ENCODE measurements at regions not wholly inside any gene's neighbourhood (a gene's known extent, or its start where the extent isn't known, plus 50 kb on each side); places are given as distances from the start of the nearest gene placed in this dataset.

DNA sequence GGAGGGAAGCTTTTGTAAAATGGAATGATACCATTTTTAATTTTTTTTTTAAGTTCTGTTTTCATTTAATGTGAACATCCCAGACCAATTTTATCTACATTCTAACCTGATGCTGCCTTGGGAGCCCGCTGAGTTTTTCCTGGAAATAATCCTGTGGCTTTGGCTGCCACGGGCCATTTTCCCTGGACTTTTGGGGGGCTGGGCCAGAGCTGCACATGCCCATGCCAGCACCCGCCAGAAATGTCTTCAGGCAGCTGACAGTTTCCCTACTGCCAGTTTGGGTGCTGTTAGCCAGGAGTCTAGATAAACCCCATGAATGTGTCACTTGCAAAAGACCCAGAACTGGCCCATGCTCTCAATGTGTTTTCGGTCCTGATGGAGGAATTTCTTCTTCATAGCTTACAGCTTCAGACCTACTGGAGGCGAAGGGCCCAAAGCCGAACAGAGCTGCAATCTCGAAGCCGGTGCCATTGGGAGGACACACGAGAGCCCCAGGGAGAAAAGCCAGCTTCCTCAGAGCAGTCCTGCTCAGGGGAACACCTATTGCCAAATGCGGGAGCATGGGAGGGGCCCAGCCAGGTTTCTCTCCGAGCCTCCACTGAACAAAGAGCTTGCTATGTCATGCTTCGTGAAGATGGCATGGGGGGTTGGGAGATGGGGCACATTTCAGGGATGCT is 444.2 kb upstream of the MKI67 start (continued):
- TF ChIP-seq, protein P1, sequence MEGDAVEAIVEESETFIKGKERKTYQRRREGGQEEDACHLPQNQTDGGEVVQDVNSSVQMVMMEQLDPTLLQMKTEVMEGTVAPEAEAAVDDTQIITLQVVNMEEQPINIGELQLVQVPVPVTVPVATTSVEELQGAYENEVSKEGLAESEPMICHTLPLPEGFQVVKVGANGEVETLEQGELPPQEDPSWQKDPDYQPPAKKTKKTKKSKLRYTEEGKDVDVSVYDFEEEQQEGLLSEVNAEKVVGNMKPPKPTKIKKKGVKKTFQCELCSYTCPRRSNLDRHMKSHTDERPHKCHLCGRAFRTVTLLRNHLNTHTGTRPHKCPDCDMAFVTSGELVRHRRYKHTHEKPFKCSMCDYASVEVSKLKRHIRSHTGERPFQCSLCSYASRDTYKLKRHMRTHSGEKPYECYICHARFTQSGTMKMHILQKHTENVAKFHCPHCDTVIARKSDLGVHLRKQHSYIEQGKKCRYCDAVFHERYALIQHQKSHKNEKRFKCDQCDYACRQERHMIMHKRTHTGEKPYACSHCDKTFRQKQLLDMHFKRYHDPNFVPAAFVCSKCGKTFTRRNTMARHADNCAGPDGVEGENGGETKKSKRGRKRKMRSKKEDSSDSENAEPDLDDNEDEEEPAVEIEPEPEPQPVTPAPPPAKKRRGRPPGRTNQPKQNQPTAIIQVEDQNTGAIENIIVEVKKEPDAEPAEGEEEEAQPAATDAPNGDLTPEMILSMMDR (IDR thresholded peaks at IDR 0.05 in 2 of 3, conservative IDR thresholded peaks at IDR 0.05 in 1 of 3; ENCODE audit: borderline replicate concordance in 1 of 3, insufficient read depth in 1 of 3, low read depth in 2 of 3, low read length in 2 of 3): no peak
- no peak for TF ChIP-seq YY1 (IDR thresholded peaks at IDR 0.05; ENCODE audit: extremely low read depth, insufficient replicate concordance, low read depth, low read length)
- no peak for TF ChIP-seq JUND (IDR thresholded peaks at IDR 0.05)

DNA sequence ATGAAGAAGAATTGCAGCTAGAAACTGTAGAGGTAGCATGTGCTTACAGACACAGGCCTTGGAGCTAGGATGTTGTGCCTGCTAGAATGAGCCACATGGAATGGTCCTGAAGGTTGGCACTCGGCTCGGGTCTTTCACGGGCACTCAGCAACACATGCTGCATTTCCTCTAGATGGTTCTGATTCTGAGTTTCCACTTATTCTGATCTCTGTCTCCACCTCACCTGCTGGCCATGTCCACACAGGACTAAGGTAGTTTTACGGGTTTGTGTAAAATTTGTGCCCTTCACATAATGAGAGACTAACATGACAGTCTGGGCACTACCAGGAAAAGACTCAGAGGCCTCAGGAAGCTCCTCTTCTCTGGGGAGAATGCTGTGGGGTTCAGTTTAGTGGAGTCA is 444.8 kb upstream of the MKI67 start:
- Histone ChIP-seq H4K20me1 (ENCODE audit: insufficient read depth) (no peaks in the 10 kb centered on the region), H3K4me2 (ENCODE audit: low read length) (no peak overlapping the region), H3K9ac (ENCODE audit: low read length) (no peak overlapping the region), H2AFZ (ENCODE audit: low read depth, low read length, poor library complexity, severe bottlenecking) (no peak overlapping the region), H3K9me3 (ENCODE audit: control insufficient read depth in 1 of 2, insufficient read depth in 1 of 2, low read depth in 1 of 2, low read length in 2 of 2) (no peaks in the 10 kb centered on the region), H3K79me2 (ENCODE audit: insufficient read depth, low read length) (no peaks in the 10 kb centered on the region), H3K27me3 (ENCODE audit: insufficient read depth, low read length) (peaks cover 91% of the 10 kb centered on the region), H3K4me1 (ENCODE audit: control insufficient read depth in 1 of 2, insufficient read depth in 2 of 2, low read length in 2 of 2) (no peaks in the 10 kb centered on the region), H3K36me3 (ENCODE audit: control insufficient read depth in 1 of 2, insufficient read depth in 2 of 2, low read length in 2 of 2) (no peaks in the 10 kb centered on the region), H3K27ac (ENCODE audit: low read depth, low read length) (no peak overlapping the region), H3K4me3 (replicated peaks in 1 of 2; ENCODE audit: low read depth in 1 of 2, low read length in 2 of 2) (no peak overlapping the region), H3K9me2 (ENCODE audit: insufficient read depth) (no peaks in the 10 kb centered on the region)
- ChIA-PET CTCF (interaction anchor here (1.3 kb wide), 1 partner anchor 42 kb away, joined by 3 read pairs; no protein-coding TSS in a partner anchor), POLR2A (no interaction called here), RAD21 (ENCODE audit: low non-redundant PET in 1 of 2, low total read pairs in 2 of 2, uncharacterized antibody in 2 of 2, unreplicated experiment in 2 of 2) (no interaction called here)
- intact Hi-C loops (cut with micrococcal nuclease): no loop called here
- DNase-seq (ENCODE audit: low read depth, low spot score) (no peak), ATAC-seq (no peak)
- no TSS peak for BruUV-seq (replicated peaks)
- TF ChIP-seq, protein P2, sequence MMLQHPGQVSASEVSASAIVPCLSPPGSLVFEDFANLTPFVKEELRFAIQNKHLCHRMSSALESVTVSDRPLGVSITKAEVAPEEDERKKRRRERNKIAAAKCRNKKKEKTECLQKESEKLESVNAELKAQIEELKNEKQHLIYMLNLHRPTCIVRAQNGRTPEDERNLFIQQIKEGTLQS (IDR thresholded peaks at IDR 0.05): no peak
- TF ChIP-seq EZH2 (IDR thresholded peaks at IDR 0.05) (no peak), POLR2AphosphoS5 (IDR thresholded peaks at IDR 0.05; ENCODE audit: low read depth, low read length) (no peak), ELF1 (IDR thresholded peaks at IDR 0.05; ENCODE audit: borderline replicate concordance, low read depth) (no peak), SIN3A (IDR thresholded peaks at IDR 0.05; ENCODE audit: low read depth) (no peak), JUND (IDR thresholded peaks at IDR 0.05) (no peak), TCF7L2 (IDR thresholded peaks at IDR 0.05; ENCODE audit: borderline replicate concordance, extremely low read depth, insufficient read depth, insufficient read length) (no peak), EGR1 (IDR thresholded peaks at IDR 0.05; ENCODE audit: low read depth) (no peak), YY1 (IDR thresholded peaks at IDR 0.05; ENCODE audit: extremely low read depth, insufficient replicate concordance, low read depth, low read length) (no peak), FOSL1 (IDR thresholded peaks at IDR 0.05; ENCODE audit: low read depth) (no peak), CEBPB (IDR thresholded peaks at IDR 0.05; ENCODE audit: low read depth) (no peak), SRF (IDR thresholded peaks at IDR 0.05; ENCODE audit: low read depth) (no peak), ZNF274 (IDR thresholded peaks at IDR 0.05; ENCODE audit: low read depth, low read length) (no peak)
- TF ChIP-seq, protein P3, sequence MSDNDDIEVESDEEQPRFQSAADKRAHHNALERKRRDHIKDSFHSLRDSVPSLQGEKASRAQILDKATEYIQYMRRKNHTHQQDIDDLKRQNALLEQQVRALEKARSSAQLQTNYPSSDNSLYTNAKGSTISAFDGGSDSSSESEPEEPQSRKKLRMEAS (IDR thresholded peaks at IDR 0.05): no peak
- TF ChIP-seq, protein P4, sequence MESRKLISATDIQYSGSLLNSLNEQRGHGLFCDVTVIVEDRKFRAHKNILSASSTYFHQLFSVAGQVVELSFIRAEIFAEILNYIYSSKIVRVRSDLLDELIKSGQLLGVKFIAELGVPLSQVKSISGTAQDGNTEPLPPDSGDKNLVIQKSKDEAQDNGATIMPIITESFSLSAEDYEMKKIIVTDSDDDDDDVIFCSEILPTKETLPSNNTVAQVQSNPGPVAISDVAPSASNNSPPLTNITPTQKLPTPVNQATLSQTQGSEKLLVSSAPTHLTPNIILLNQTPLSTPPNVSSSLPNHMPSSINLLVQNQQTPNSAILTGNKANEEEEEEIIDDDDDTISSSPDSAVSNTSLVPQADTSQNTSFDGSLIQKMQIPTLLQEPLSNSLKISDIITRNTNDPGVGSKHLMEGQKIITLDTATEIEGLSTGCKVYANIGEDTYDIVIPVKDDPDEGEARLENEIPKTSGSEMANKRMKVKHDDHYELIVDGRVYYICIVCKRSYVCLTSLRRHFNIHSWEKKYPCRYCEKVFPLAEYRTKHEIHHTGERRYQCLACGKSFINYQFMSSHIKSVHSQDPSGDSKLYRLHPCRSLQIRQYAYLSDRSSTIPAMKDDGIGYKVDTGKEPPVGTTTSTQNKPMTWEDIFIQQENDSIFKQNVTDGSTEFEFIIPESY (IDR thresholded peaks at IDR 0.05; ENCODE audit: extremely low read depth, insufficient replicate concordance, low read length): no peak
- TF ChIP-seq, protein P5, sequence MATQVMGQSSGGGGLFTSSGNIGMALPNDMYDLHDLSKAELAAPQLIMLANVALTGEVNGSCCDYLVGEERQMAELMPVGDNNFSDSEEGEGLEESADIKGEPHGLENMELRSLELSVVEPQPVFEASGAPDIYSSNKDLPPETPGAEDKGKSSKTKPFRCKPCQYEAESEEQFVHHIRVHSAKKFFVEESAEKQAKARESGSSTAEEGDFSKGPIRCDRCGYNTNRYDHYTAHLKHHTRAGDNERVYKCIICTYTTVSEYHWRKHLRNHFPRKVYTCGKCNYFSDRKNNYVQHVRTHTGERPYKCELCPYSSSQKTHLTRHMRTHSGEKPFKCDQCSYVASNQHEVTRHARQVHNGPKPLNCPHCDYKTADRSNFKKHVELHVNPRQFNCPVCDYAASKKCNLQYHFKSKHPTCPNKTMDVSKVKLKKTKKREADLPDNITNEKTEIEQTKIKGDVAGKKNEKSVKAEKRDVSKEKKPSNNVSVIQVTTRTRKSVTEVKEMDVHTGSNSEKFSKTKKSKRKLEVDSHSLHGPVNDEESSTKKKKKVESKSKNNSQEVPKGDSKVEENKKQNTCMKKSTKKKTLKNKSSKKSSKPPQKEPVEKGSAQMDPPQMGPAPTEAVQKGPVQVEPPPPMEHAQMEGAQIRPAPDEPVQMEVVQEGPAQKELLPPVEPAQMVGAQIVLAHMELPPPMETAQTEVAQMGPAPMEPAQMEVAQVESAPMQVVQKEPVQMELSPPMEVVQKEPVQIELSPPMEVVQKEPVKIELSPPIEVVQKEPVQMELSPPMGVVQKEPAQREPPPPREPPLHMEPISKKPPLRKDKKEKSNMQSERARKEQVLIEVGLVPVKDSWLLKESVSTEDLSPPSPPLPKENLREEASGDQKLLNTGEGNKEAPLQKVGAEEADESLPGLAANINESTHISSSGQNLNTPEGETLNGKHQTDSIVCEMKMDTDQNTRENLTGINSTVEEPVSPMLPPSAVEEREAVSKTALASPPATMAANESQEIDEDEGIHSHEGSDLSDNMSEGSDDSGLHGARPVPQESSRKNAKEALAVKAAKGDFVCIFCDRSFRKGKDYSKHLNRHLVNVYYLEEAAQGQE (IDR thresholded peaks at IDR 0.05; ENCODE audit: low read depth): no peak
